ENCODE measurements at regions not wholly inside any gene's neighbourhood (a gene's known extent, or its start where the extent isn't known, plus 50 kb on each side); places are given as distances from the start of the nearest gene placed in this dataset.

DNA sequence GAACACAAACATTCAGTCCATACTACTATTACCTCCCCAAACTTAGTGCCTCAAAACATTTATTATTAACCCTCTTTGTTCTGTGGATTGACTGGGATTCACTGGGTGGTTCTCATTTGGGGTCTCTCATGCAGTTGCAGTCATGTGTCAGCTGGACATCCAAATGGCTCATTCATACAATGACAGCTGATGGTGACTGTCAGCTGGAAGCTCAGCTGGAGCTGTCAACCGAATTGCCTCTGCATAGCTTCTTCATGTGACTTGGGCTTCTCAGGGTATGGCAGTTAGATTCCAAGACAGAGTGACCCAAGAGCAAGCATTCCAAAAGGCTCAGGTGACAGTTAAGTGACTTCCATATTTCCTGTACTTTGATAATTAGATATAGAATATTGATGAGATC, 85.2 kb downstream of the CCDC34 start:
- TF ChIP-seq, protein P1, sequence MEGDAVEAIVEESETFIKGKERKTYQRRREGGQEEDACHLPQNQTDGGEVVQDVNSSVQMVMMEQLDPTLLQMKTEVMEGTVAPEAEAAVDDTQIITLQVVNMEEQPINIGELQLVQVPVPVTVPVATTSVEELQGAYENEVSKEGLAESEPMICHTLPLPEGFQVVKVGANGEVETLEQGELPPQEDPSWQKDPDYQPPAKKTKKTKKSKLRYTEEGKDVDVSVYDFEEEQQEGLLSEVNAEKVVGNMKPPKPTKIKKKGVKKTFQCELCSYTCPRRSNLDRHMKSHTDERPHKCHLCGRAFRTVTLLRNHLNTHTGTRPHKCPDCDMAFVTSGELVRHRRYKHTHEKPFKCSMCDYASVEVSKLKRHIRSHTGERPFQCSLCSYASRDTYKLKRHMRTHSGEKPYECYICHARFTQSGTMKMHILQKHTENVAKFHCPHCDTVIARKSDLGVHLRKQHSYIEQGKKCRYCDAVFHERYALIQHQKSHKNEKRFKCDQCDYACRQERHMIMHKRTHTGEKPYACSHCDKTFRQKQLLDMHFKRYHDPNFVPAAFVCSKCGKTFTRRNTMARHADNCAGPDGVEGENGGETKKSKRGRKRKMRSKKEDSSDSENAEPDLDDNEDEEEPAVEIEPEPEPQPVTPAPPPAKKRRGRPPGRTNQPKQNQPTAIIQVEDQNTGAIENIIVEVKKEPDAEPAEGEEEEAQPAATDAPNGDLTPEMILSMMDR (IDR thresholded peaks at IDR 0.05): no peak
- TF ChIP-seq EZH2 (IDR thresholded peaks at IDR 0.05): no peak
- TF ChIP-seq EZH2phosphoT487 (IDR thresholded peaks at IDR 0.05): no peak
